ENCODE measurements at regions not wholly inside any gene's neighbourhood (a gene's known extent, or its start where the extent isn't known, plus 50 kb on each side); places are given as distances from the start of the nearest gene placed in this dataset.

GRCh38 chr12:114046236-114046998 lies 80.3 kb upstream of the RBM19 start:
- TF ChIP-seq CTCF (IDR thresholded peaks at IDR 0.05; ENCODE audit: extremely low read depth in 1 of 2, insufficient read depth in 1 of 2, low read depth in 1 of 2, low read length in 2 of 2) (no peak), POLR2A (IDR thresholded peaks at IDR 0.05; ENCODE audit: low read depth, low read length) (no peak), JUN (IDR thresholded peaks at IDR 0.05; ENCODE audit: borderline replicate concordance, insufficient read depth, insufficient read length, low read depth) (no peak), FOS (IDR thresholded peaks at IDR 0.05; ENCODE audit: borderline replicate concordance, insufficient read depth, low read length) (no peak), EZH2 (IDR thresholded peaks at IDR 0.05; ENCODE audit: borderline replicate concordance, low read depth, low read length, severe bottlenecking) (no peak), MAX (IDR thresholded peaks at IDR 0.05; ENCODE audit: insufficient read depth, insufficient read length) (no peak), GATA2 (IDR thresholded peaks at IDR 0.05; ENCODE audit: insufficient read depth, insufficient read length, low read depth, low read length) (no peak), POLR2AphosphoS5 (IDR thresholded peaks at IDR 0.05; ENCODE audit: insufficient read depth, low read depth, low read length) (no peak)

Data from endothelial cell of umbilical vein (primary cell).